ENCODE measurements at regions not wholly inside any gene's neighbourhood (a gene's known extent, or its start where the extent isn't known, plus 50 kb on each side); places are given as distances from the start of the nearest gene placed in this dataset.

DNA sequence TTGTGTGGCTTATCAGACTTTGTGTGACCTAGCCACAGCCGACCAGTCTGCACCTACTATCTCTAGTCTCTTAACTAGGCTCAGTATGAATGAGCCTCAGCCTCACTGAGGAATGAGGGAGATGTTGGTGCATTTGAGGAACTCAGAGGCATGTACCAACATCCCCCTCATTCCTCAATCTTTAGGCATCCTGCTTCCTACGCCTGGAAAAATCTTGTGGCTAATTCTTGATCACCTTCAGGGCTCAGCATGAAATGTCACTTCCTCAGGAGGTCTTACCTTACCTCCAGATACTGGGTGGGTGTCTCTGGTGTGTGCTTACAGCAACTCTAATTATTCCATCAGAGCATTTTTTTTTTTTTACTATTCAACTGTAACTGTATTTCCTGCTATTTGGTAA is 148.8 kb upstream of the TMCC3 start:
- dilution Hi-C loops (cut with MboI; ENCODE audit: extremely low pct_ligation_motif_present, low sequenced_read_pairs) (no loop called here), intact Hi-C loops (cut with micrococcal nuclease) (no loop called here)
- Histone ChIP-seq H3K9me3 (replicated peaks; ENCODE audit: control insufficient read depth, insufficient read depth, low read length) (no peaks in the 10 kb centered on the region), H3K4me1 (ENCODE audit: control insufficient read depth, extremely low read depth, insufficient read depth, low read length) (peaks cover 4% of the 10 kb centered on the region), H3K4me3 (replicated peaks in 1 of 3; ENCODE audit: insufficient read depth in 1 of 3, low read depth in 1 of 3, low read length in 3 of 3) (no peak overlapping the region), H3K27me3 (ENCODE audit: control insufficient read depth in 2 of 2, insufficient read depth in 2 of 2, low read length in 2 of 2) (no peaks in the 10 kb centered on the region), H3K79me2 (ENCODE audit: control insufficient read depth, insufficient read depth, low read length) (no peaks in the 10 kb centered on the region), H3K36me3 (ENCODE audit: control insufficient read depth in 2 of 2, extremely low read depth in 1 of 2, insufficient read depth in 2 of 2, low read length in 2 of 2) (no peaks in the 10 kb centered on the region), H3K4me2 (ENCODE audit: insufficient read depth, low read length) (no peak overlapping the region), H3K27ac (ENCODE audit: insufficient read depth, low read depth, low read length) (no peak overlapping the region), H3K9me1 (replicated peaks; ENCODE audit: control insufficient read depth, extremely low read depth, insufficient read depth, low read length) (no peaks in the 10 kb centered on the region), H2AFZ (ENCODE audit: low read depth, low read length) (no peak overlapping the region), H4K20me1 (replicated peaks; ENCODE audit: control insufficient read depth, extremely low read depth, insufficient read depth, low read length) (no peaks in the 10 kb centered on the region), H3K9ac (replicated peaks; ENCODE audit: extremely low read depth, insufficient read depth, low read length) (no peak overlapping the region)
- CTCF ChIA-PET = no interaction called here
- no TSS peak for BruUV-seq (replicated peaks)
- TF ChIP-seq POLR2A (IDR thresholded peaks at IDR 0.05; ENCODE audit: low read depth, low read length) (no peak), FOS (IDR thresholded peaks at IDR 0.05; ENCODE audit: borderline replicate concordance, insufficient read depth, low read length) (no peak), GATA2 (IDR thresholded peaks at IDR 0.05; ENCODE audit: insufficient read depth, insufficient read length, low read depth, low read length) (no peak), POLR2AphosphoS5 (IDR thresholded peaks at IDR 0.05; ENCODE audit: insufficient read depth, low read depth, low read length) (no peak), EZH2 (IDR thresholded peaks at IDR 0.05; ENCODE audit: borderline replicate concordance, low read depth, low read length, severe bottlenecking) (no peak), MYC (IDR thresholded peaks at IDR 0.05; ENCODE audit: low read depth, low read length) (no peak), JUN (IDR thresholded peaks at IDR 0.05; ENCODE audit: borderline replicate concordance, insufficient read depth, insufficient read length, low read depth) (no peak)
- TF ChIP-seq, protein P1, sequence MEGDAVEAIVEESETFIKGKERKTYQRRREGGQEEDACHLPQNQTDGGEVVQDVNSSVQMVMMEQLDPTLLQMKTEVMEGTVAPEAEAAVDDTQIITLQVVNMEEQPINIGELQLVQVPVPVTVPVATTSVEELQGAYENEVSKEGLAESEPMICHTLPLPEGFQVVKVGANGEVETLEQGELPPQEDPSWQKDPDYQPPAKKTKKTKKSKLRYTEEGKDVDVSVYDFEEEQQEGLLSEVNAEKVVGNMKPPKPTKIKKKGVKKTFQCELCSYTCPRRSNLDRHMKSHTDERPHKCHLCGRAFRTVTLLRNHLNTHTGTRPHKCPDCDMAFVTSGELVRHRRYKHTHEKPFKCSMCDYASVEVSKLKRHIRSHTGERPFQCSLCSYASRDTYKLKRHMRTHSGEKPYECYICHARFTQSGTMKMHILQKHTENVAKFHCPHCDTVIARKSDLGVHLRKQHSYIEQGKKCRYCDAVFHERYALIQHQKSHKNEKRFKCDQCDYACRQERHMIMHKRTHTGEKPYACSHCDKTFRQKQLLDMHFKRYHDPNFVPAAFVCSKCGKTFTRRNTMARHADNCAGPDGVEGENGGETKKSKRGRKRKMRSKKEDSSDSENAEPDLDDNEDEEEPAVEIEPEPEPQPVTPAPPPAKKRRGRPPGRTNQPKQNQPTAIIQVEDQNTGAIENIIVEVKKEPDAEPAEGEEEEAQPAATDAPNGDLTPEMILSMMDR (IDR thresholded peaks at IDR 0.05; ENCODE audit: extremely low read depth in 1 of 2, insufficient read depth in 1 of 2, low read depth in 1 of 2, low read length in 2 of 2) = no peak
- TF ChIP-seq, protein P2, sequence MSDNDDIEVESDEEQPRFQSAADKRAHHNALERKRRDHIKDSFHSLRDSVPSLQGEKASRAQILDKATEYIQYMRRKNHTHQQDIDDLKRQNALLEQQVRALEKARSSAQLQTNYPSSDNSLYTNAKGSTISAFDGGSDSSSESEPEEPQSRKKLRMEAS (IDR thresholded peaks at IDR 0.05; ENCODE audit: insufficient read depth, insufficient read length) = no peak
- DNase-seq (ENCODE audit: low read depth, low spot score) (no peak), FAIRE-seq (no peak)
- POLR2A ChIA-PET = no interaction called here
